ENCODE measurements at regions not wholly inside any gene's neighbourhood (a gene's known extent, or its start where the extent isn't known, plus 50 kb on each side); places are given as distances from the start of the nearest gene placed in this dataset.

DNA sequence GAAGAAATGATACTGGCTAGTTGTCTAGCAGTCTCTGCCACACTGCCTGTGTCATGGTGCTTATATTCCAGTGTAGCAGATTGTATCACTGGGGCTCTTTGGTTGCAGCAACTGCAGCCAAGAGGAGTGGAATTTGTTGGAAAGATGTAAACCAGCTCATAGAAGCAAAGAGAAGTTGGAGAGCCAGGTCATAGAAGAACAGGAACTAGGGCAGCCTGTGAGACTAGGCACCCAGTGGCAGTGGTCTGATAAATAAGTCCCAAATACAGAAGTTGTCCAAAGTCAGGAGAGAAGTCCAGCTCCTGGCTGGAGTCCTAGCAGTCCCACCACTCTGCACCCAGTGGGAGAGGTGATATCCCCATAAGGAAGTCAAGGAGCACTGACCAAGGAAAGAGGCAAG lies 172.5 kb upstream of the ARID2 start:
- no peak for TF ChIP-seq CTCF (IDR thresholded peaks at IDR 0.05)
- no peak overlapping the region for H3K4me3 ChIP-seq
- DNase-seq (no peak), ATAC-seq (no peak)
- intact Hi-C loops (cut with DNase I) = no loop called here
- H3K36me3 ChIP-seq (ENCODE audit: insufficient read depth in 1 of 2, low read depth in 1 of 2) = no peaks in the 10 kb centered on the region
- H3K9me3 ChIP-seq = no peaks in the 10 kb centered on the region
- H3K27ac ChIP-seq = no peak overlapping the region
- no peaks in the 10 kb centered on the region for H3K4me1 ChIP-seq
- no peaks in the 10 kb centered on the region for H3K27me3 ChIP-seq (ENCODE audit: insufficient read depth in 3 of 3, low read length in 2 of 3)

DNA sequence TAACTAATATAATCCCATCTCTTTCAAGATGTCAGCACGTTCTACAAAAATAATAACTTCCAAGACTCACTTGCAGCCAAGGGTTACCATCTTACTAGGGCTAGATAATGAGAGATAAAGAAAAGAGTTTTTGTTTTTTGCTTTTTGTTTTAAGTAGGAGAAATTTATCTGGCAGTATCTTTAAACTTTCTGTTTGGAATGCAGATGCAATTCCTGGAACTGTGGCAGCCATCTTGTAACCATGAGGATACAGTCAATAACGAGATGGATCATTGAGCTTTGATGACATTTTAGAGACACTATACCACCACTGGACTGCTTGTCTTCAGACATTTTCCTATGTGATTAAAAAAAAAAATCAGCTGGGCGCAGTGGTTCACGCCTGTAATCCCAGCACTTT lies 171.2 kb upstream of the ARID2 start:
- TF ChIP-seq CTCF (IDR thresholded peaks at IDR 0.05) = no peak

GRCh38 chr12:45559537-45559936 lies 170.0 kb upstream of the ARID2 start:
- no peak for DNase-seq
- no peak for TF ChIP-seq CTCF (IDR thresholded peaks at IDR 0.05)
- ATAC-seq = no peak
- Histone ChIP-seq H3K27ac (no peak overlapping the region), H3K4me1 (no peaks in the 10 kb centered on the region), H3K4me3 (no peak overlapping the region), H3K36me3 (ENCODE audit: insufficient read depth in 1 of 2, low read depth in 1 of 2) (no peaks in the 10 kb centered on the region), H3K9me3 (no peaks in the 10 kb centered on the region), H3K27me3 (ENCODE audit: insufficient read depth in 3 of 3, low read length in 2 of 3) (no peaks in the 10 kb centered on the region)
- intact Hi-C loops (cut with DNase I) = no loop called here
- 80 to 91% (median 82%) methylated on average over 3 of the region's 3 CpGs for WGBS, 3 donors

More for the DNA sequence above, 171.2 kb upstream of the ARID2 start:
- H3K4me3 ChIP-seq = no peak overlapping the region
- DNase-seq (no peak), ATAC-seq (no peak)
- no peaks in the 10 kb centered on the region for H3K9me3 ChIP-seq
- intact Hi-C loops (cut with DNase I) = no loop called here
- H3K36me3 ChIP-seq (ENCODE audit: insufficient read depth in 1 of 2, low read depth in 1 of 2) = no peaks in the 10 kb centered on the region
- H3K27ac ChIP-seq = no peak overlapping the region
- 96 to 98% (median 98%) methylated on average over 4 of the region's 4 CpGs for WGBS, 3 donors
- no peaks in the 10 kb centered on the region for H3K4me1 ChIP-seq
- H3K27me3 ChIP-seq (ENCODE audit: insufficient read depth in 3 of 3, low read length in 2 of 3) = no peaks in the 10 kb centered on the region

- no peak for TF ChIP-seq CTCF (IDR thresholded peaks at IDR 0.05)
- DNase-seq = no peak
- intact Hi-C loops (cut with DNase I) = no loop called here
- Histone ChIP-seq H3K27ac (no peak overlapping the region), H3K9me3 (no peaks in the 10 kb centered on the region), H3K27me3 (ENCODE audit: insufficient read depth in 3 of 3, low read length in 2 of 3) (no peaks in the 10 kb centered on the region), H3K4me1 (no peaks in the 10 kb centered on the region), H3K4me3 (no peak overlapping the region), H3K36me3 (ENCODE audit: insufficient read depth in 1 of 2, low read depth in 1 of 2) (no peaks in the 10 kb centered on the region)
- no peak for ATAC-seq
- WGBS, 3 donors = 51 to 73% (median 58%) methylated on average over 4 of the region's 4 CpGs
Measured at GRCh38 chr12:45560689-45561088, 168.8 kb upstream of the ARID2 start.

DNA sequence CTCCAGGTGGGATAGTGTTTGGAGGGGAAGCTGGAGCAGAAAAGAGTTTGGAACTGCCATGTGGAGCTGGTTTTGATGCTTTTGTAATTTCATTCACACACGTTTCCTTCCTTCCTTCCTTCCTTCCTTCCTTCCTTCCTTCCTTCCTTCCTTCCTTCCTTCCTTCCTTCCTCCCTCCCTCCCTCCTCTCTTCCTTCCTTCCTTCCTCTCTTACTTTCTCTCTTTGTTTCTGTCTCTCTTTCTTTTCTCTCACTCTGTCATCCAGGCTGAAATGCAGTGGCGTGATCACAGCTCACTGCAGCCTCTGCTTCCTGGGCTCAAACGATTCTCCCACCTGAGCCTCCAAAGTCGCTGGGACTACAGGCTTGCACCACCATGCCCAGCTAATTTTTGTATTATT lies 168.0 kb upstream of the ARID2 start:
- DNase-seq (no peak), ATAC-seq (no peak)
- H3K4me1 ChIP-seq = no peaks in the 10 kb centered on the region

More for the DNA sequence above, 168.0 kb upstream of the ARID2 start:
- H3K9me3 ChIP-seq = no peaks in the 10 kb centered on the region
- H3K27ac ChIP-seq = no peak overlapping the region
- H3K36me3 ChIP-seq (ENCODE audit: insufficient read depth in 1 of 2, low read depth in 1 of 2) = no peaks in the 10 kb centered on the region
- H3K27me3 ChIP-seq (ENCODE audit: insufficient read depth in 3 of 3, low read length in 2 of 3) = no peaks in the 10 kb centered on the region
- intact Hi-C loops (cut with DNase I) = no loop called here
- no peak for TF ChIP-seq CTCF (IDR thresholded peaks at IDR 0.05)
- H3K4me3 ChIP-seq = no peak overlapping the region
- WGBS, 3 donors = 81 to 91% (median 86%) methylated on average over 4 of the region's 4 CpGs
